Tibial nerve (tissue), 3 donors: ENCODE measurements at regions not wholly inside any gene's neighbourhood (a gene's known extent, or its start where the extent isn't known, plus 50 kb on each side); places are given as distances from the start of the nearest gene placed in this dataset.
"Not testable (repeated sequence)": the region's sequence is repeated elsewhere in the genome, so short reads cannot be mapped to it uniquely, and the experiment has no call there.

Experiments used
- CTCF ChIP-seq, 5 experiments: fragments of 200-600 bp in 3 of 5; fragments of 450-650 bp in 2 of 5; sonication (generic) in 3 of 5; IDR thresholded peaks; one replicate each; pipeline ENCODE4 v1.5.1; 2016 to 2019; ENCODE audit warnings: antibody characterized with exemption in 5 of 5, mild to moderate bottlenecking in 3 of 5, moderate library complexity in 2 of 5
- POLR2A ChIP-seq, 2 donors: fragments of 450-650 bp; IDR thresholded peaks; one replicate each; pipeline ENCODE4 v1.6.1; 2017; ENCODE audit warnings: antibody characterized with exemption in 2 of 2, mild to moderate bottlenecking in 2 of 2, moderate library complexity in 2 of 2

GRCh38 chr6:58007334-58008000 lies 690.0 kb downstream of the PRIM2 start:
- not testable (repeated sequence) for TF ChIP-seq POLR2A, CTCF (IDR thresholded peaks at IDR 0.05)
